ENCODE measurements at regions not wholly inside any gene's neighbourhood (a gene's known extent, or its start where the extent isn't known, plus 50 kb on each side); places are given as distances from the start of the nearest gene placed in this dataset.

GRCh38 chr16:82360024-82360783, 190.2 kb upstream of the MPHOSPH6 start:
- H3K36me3 ChIP-seq = no peaks in the 10 kb centered on the region
- DNase-seq (ENCODE audit: low spot score) (no peak), ATAC-seq (ENCODE audit: insufficient number of reproducible peaks, low FRiP score, low read depth) (no peak)
- no peak overlapping the region for H3K27ac ChIP-seq
- H3K9me3 ChIP-seq = no peaks in the 10 kb centered on the region
- no peak for TF ChIP-seq CTCF (IDR thresholded peaks at IDR 0.05)
- no peaks in the 10 kb centered on the region for H3K27me3 ChIP-seq (replicated peaks; ENCODE audit: insufficient read depth)
- no peak overlapping the region for H3K4me3 ChIP-seq
- no peaks in the 10 kb centered on the region for H3K4me1 ChIP-seq (ENCODE audit: control insufficient read depth in 1 of 2, low read depth in 2 of 2)

DNA sequence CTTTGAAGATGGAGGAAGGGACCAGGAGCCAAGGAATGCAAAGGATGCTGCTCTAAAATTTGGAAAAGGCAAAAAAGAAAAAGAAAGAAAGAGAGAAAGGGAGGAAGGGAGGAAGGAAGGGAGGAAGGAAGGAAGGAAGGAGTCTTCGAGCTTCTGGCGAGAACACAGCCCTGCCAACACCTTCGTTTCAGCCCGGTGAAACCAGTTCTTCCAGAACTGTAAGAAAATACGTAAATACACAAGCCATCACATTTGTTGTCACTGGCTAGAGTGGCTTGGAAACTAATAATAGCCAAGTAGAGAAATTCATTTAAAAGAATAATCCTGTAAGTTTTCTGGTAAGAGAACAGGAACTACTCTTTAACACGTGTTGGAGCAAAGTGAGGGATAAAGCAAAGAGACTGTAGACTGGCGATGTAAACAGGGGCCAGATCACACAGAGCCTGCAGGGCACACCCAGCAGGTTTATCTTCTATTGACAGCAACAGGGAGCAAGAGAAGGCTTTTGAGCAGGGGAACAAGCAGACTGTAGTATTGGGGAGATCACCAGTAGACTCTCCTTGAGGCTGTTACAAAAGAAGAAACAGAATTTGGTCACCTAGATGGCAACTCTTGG, 188.7 kb upstream of the MPHOSPH6 start:
- H3K4me1 ChIP-seq (ENCODE audit: control insufficient read depth in 1 of 2, low read depth in 2 of 2) = no peaks in the 10 kb centered on the region
- ATAC-seq (ENCODE audit: insufficient number of reproducible peaks, low FRiP score, low read depth) (no peak), DNase-seq (ENCODE audit: low spot score) (no peak)
- H3K36me3 ChIP-seq = no peaks in the 10 kb centered on the region
- H3K27me3 ChIP-seq (replicated peaks; ENCODE audit: insufficient read depth) = no peaks in the 10 kb centered on the region
- no peak for TF ChIP-seq CTCF (IDR thresholded peaks at IDR 0.05)
- H3K9me3 ChIP-seq = no peaks in the 10 kb centered on the region
- no peak overlapping the region for H3K4me3 ChIP-seq
- no peak overlapping the region for H3K27ac ChIP-seq

DNA sequence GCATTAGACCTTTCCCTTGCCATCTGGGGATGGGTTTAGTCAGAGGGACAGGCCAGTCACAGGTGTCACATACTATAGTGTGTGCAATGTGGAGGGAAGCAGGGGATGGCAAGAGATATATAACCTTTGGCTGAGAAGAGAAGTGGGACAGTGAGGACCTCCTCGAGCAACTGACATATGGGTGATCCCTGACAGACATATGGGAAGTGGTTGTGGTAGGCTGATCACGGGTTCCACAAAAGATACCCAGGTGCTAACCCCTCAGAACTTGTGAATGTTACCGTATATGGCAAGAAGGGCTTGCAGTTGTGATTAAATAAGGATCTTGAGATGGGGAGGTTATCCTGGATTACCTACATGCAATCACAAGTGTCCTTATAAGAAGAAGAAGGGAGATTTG, 188.1 kb upstream of the MPHOSPH6 start:
- no peak overlapping the region for H3K4me3 ChIP-seq
- no peaks in the 10 kb centered on the region for H3K4me1 ChIP-seq (ENCODE audit: control insufficient read depth in 1 of 2, low read depth in 2 of 2)
- DNase-seq (ENCODE audit: low spot score) = no peak
- no peak overlapping the region for H3K27ac ChIP-seq
- H3K27me3 ChIP-seq (replicated peaks; ENCODE audit: insufficient read depth) = no peaks in the 10 kb centered on the region
- H3K36me3 ChIP-seq = no peaks in the 10 kb centered on the region
- H3K9me3 ChIP-seq = no peaks in the 10 kb centered on the region
- no peak for ATAC-seq (ENCODE audit: insufficient number of reproducible peaks, low FRiP score, low read depth)
- TF ChIP-seq CTCF (IDR thresholded peaks at IDR 0.05) = no peak

DNA sequence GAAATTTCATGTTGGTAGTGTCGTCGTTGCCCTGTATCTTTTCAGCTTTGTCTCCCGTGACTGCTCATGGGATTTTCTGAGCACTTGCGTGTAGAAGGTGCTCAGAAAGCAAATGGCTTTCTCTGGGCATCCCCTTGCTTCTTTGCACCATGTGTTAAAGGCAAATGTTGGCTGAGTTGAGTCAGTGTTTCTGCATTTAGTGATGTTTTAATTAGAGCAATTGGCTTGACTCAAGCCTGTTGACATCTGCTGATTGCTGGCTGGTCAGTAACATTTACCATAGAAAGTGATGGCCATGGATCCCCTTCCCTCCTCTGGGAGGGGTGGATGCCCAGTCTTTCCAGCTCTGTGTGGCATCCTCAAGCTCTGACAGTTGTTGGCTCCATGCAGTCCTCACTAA, 187.2 kb upstream of the MPHOSPH6 start:
- H3K27ac ChIP-seq = no peak overlapping the region
- DNase-seq (ENCODE audit: low spot score) (no peak), ATAC-seq (ENCODE audit: insufficient number of reproducible peaks, low FRiP score, low read depth) (no peak)
- no peaks in the 10 kb centered on the region for H3K36me3 ChIP-seq
- H3K27me3 ChIP-seq (replicated peaks; ENCODE audit: insufficient read depth) = no peaks in the 10 kb centered on the region
- H3K4me3 ChIP-seq = no peak overlapping the region
- H3K4me1 ChIP-seq (ENCODE audit: control insufficient read depth in 1 of 2, low read depth in 2 of 2) = no peaks in the 10 kb centered on the region
- no peaks in the 10 kb centered on the region for H3K9me3 ChIP-seq
- no peak for TF ChIP-seq CTCF (IDR thresholded peaks at IDR 0.05)

GRCh38 chr16:82350560-82350959, 180.5 kb upstream of the MPHOSPH6 start:
- Histone ChIP-seq H3K27ac (no peak overlapping the region), H3K9me3 (no peaks in the 10 kb centered on the region), H3K4me1 (ENCODE audit: control insufficient read depth in 1 of 2, low read depth in 2 of 2) (no peaks in the 10 kb centered on the region), H3K36me3 (no peaks in the 10 kb centered on the region), H3K4me3 (no peak overlapping the region), H3K27me3 (replicated peaks; ENCODE audit: insufficient read depth) (no peaks in the 10 kb centered on the region)
- DNase-seq (ENCODE audit: low spot score) = no peak
- no peak for TF ChIP-seq CTCF (IDR thresholded peaks at IDR 0.05)
- no peak for ATAC-seq (ENCODE audit: insufficient number of reproducible peaks, low FRiP score, low read depth)

All from thoracic aorta (tissue), 2 donors.